ENCODE measurements at regions not wholly inside any gene's neighbourhood (a gene's known extent, or its start where the extent isn't known, plus 50 kb on each side); places are given as distances from the start of the nearest gene placed in this dataset.

GRCh38 chr15:95259965-95260364 lies 1028.6 kb downstream of the MCTP2 start:
- no peak for DNase-seq (ENCODE audit: low read depth in 1 of 2, low spot score in 1 of 2)
- in situ Hi-C loops (cut with HindIII; ENCODE audit: low pct_unique_long_range_greater_than_20kb, low sequenced_read_pairs) = no loop called here
- TF ChIP-seq JUND (IDR thresholded peaks at IDR 0.05; ENCODE audit: low read depth) = no peak

GRCh38 chr15:95260856-95261255 lies 1029.5 kb downstream of the MCTP2 start:
- in situ Hi-C loops (cut with HindIII; ENCODE audit: low pct_unique_long_range_greater_than_20kb, low sequenced_read_pairs) = no loop called here
- no peak for DNase-seq (ENCODE audit: low read depth in 1 of 2, low spot score in 1 of 2)
- TF ChIP-seq JUND (IDR thresholded peaks at IDR 0.05; ENCODE audit: low read depth) = no peak

- in situ Hi-C loops (cut with HindIII; ENCODE audit: low pct_unique_long_range_greater_than_20kb, low sequenced_read_pairs) = no loop called here
- TF ChIP-seq JUND (IDR thresholded peaks at IDR 0.05; ENCODE audit: low read depth) = no peak
- no peak for DNase-seq (ENCODE audit: low read depth in 1 of 2, low spot score in 1 of 2)
Measured at GRCh38 chr15:95261546-95261945, 1030.2 kb downstream of the MCTP2 start.

GRCh38 chr15:95261968-95262367 lies 1030.6 kb downstream of the MCTP2 start:
- TF ChIP-seq JUND (IDR thresholded peaks at IDR 0.05; ENCODE audit: low read depth) = no peak
- in situ Hi-C loops (cut with HindIII; ENCODE audit: low pct_unique_long_range_greater_than_20kb, low sequenced_read_pairs) = no loop called here
- no peak for DNase-seq (ENCODE audit: low read depth in 1 of 2, low spot score in 1 of 2)

GRCh38 chr15:95262866-95263564 lies 1031.7 kb downstream of the MCTP2 start:
- in situ Hi-C loops (cut with HindIII; ENCODE audit: low pct_unique_long_range_greater_than_20kb, low sequenced_read_pairs) = no loop called here

GRCh38 chr15:95263751-95264150 lies 1032.4 kb downstream of the MCTP2 start:
- DNase-seq (ENCODE audit: low read depth in 1 of 2, low spot score in 1 of 2) = no peak
- TF ChIP-seq JUND (IDR thresholded peaks at IDR 0.05; ENCODE audit: low read depth) = no peak
- in situ Hi-C loops (cut with HindIII; ENCODE audit: low pct_unique_long_range_greater_than_20kb, low sequenced_read_pairs) = no loop called here

More at GRCh38 chr15:95262866-95263564, 1031.7 kb downstream of the MCTP2 start:
- no peak for DNase-seq (ENCODE audit: low read depth in 1 of 2, low spot score in 1 of 2)
- no peak for TF ChIP-seq JUND (IDR thresholded peaks at IDR 0.05; ENCODE audit: low read depth)

GRCh38 chr15:95265419-95265997 lies 1034.1 kb downstream of the MCTP2 start:
- in situ Hi-C loops (cut with HindIII; ENCODE audit: low pct_unique_long_range_greater_than_20kb, low sequenced_read_pairs) = no loop called here
- TF ChIP-seq JUND (IDR thresholded peaks at IDR 0.05; ENCODE audit: low read depth) = no peak; the same call in 1 of the 2 replicates
- DNase-seq (ENCODE audit: low read depth in 1 of 2, low spot score in 1 of 2) = peak in 1 of 2 experiments; percentile 7

GRCh38 chr15:95266451-95267061 lies 1035.2 kb downstream of the MCTP2 start:
- in situ Hi-C loops (cut with HindIII; ENCODE audit: low pct_unique_long_range_greater_than_20kb, low sequenced_read_pairs) = no loop called here
- no peak for TF ChIP-seq JUND (IDR thresholded peaks at IDR 0.05; ENCODE audit: low read depth)
- no peak for DNase-seq (ENCODE audit: low read depth in 1 of 2, low spot score in 1 of 2)

GRCh38 chr15:95267481-95267880 lies 1036.1 kb downstream of the MCTP2 start:
- no peak for TF ChIP-seq JUND (IDR thresholded peaks at IDR 0.05; ENCODE audit: low read depth)
- DNase-seq (ENCODE audit: low read depth in 1 of 2, low spot score in 1 of 2) = no peak
- in situ Hi-C loops (cut with HindIII; ENCODE audit: low pct_unique_long_range_greater_than_20kb, low sequenced_read_pairs) = no loop called here

GRCh38 chr15:95269242-95270183 lies 1038.2 kb downstream of the MCTP2 start:
- TF ChIP-seq JUND (IDR thresholded peaks at IDR 0.05; ENCODE audit: low read depth) = no peak
- in situ Hi-C loops (cut with HindIII; ENCODE audit: low pct_unique_long_range_greater_than_20kb, low sequenced_read_pairs) = no loop called here
- no peak for DNase-seq (ENCODE audit: low read depth in 1 of 2, low spot score in 1 of 2)

GRCh38 chr15:95274101-95274500 lies 1042.7 kb downstream of the MCTP2 start:
- in situ Hi-C loops (cut with HindIII; ENCODE audit: low pct_unique_long_range_greater_than_20kb, low sequenced_read_pairs) = no loop called here
- no peak for TF ChIP-seq JUND (IDR thresholded peaks at IDR 0.05; ENCODE audit: low read depth)
- DNase-seq (ENCODE audit: low read depth in 1 of 2, low spot score in 1 of 2) = no peak

GRCh38 chr15:95277266-95277665 lies 1045.9 kb downstream of the MCTP2 start:
- no peak for TF ChIP-seq JUND (IDR thresholded peaks at IDR 0.05; ENCODE audit: low read depth)
- no peak for DNase-seq (ENCODE audit: low read depth in 1 of 2, low spot score in 1 of 2)
- in situ Hi-C loops (cut with HindIII; ENCODE audit: low pct_unique_long_range_greater_than_20kb, low sequenced_read_pairs) = no loop called here

Measured in T47D (cell line).